Left cardiac atrium (tissue), 4 donors: ENCODE measurements at regions not wholly inside any gene's neighbourhood (a gene's known extent, or its start where the extent isn't known, plus 50 kb on each side); places are given as distances from the start of the nearest gene placed in this dataset.
"Not testable (repeated sequence)": the region's sequence is repeated elsewhere in the genome, so short reads cannot be mapped to it uniquely, and the experiment has no call there.

ENCODE experiments used
- ATAC-seq, 2 donors: fragments of 200-7000 bp; cut with Tn5 transposase; one replicate each; pipeline ENCODE4 v1.9.1; 2020; ENCODE audit warnings: mild to moderate bottlenecking in 2 of 2, moderate library complexity in 2 of 2
- DNase-seq: peaks from one replicate; pipeline ENCODE4 v3.0.0-alpha.2; 2020
- intact Hi-C, 2 donors: fragments of 100-400 bp; cut with DNase I; formaldehyde crosslinking; loops; one replicate each; pipeline versions ENCODE4 v1.14.1 to v1.15.1; 2022 to 2023
- donor health status: DM: no; HTN: yes; CAD: no.
- donor health status: DM: no; HTN: yes; CAD: no; lungs with severe emphysema.
- donor health status: DM: yes; HTN: yes; CAD: no.
- donor health status: Dilated cardiomyopathy.

GRCh38 chr2:47297767-47298425 lies 71.2 kb upstream of the EPCAM start:
- DNase-seq, result no peak
- ATAC-seq, result no peak
- intact Hi-C loops, result no loop called here

- DNase-seq, result no peak
- intact Hi-C loops, result no loop called here
- ATAC-seq, result no peak
Observed at GRCh38 chr2:47295981-47296635, 73.0 kb upstream of the EPCAM start.

GRCh38 chr2:47295131-47295980 lies 73.8 kb upstream of the EPCAM start:
- DNase-seq (no peak), ATAC-seq (no peak)
- intact Hi-C loops, result no loop called here

GRCh38 chr2:47293976-47294375 lies 75.1 kb upstream of the EPCAM start:
- DNase-seq (no peak), ATAC-seq (no peak)
- intact Hi-C loops, result no loop called here

GRCh38 chr2:47288864-47289263 lies 80.2 kb upstream of the EPCAM start:
- intact Hi-C loops, result no loop called here
- DNase-seq (no peak), ATAC-seq (peak in 1 of 2 donors; percentile 76)

GRCh38 chr2:47283659-47284058 lies 85.5 kb upstream of the EPCAM start:
- DNase-seq (no peak), ATAC-seq (no peak)
- intact Hi-C loops, result no loop called here

- ATAC-seq (no peak), DNase-seq (no peak)
- intact Hi-C loops, result no loop called here
Observed at GRCh38 chr2:47282621-47283272, 86.4 kb upstream of the EPCAM start.

GRCh38 chr2:47279525-47279924 lies 89.6 kb upstream of the EPCAM start:
- DNase-seq, intact Hi-C loops, ATAC-seq: not testable (repeated sequence)

GRCh38 chr2:47277987-47278386 lies 91.1 kb upstream of the EPCAM start:
- no peak for DNase-seq
- ATAC-seq, result no peak
- intact Hi-C loops, result no loop called here

GRCh38 chr2:47277187-47277586 lies 91.9 kb upstream of the EPCAM start:
- DNase-seq (no peak), ATAC-seq (no peak)
- intact Hi-C loops, result no loop called here

GRCh38 chr2:47276061-47276460 lies 93.0 kb upstream of the EPCAM start:
- DNase-seq (no peak), ATAC-seq (no peak)
- intact Hi-C loops, result no loop called here

GRCh38 chr2:47274054-47274782 lies 94.9 kb upstream of the EPCAM start:
- DNase-seq (no peak), ATAC-seq (no peak)
- intact Hi-C loops, result no loop called here

- intact Hi-C loops, result no loop called here
- DNase-seq (no peak), ATAC-seq (no peak)
Observed at GRCh38 chr2:47272905-47273758, 96.0 kb upstream of the EPCAM start.

- DNase-seq, result peak; percentile 79
- peak; percentile 81 for ATAC-seq
- intact Hi-C loops, result no loop called here
Observed at GRCh38 chr2:47272031-47272864, 95.9 kb upstream of the CALM2 start.

GRCh38 chr2:47271054-47272000 lies 95.0 kb upstream of the CALM2 start:
- ATAC-seq (no peak), DNase-seq (no peak)
- intact Hi-C loops, result no loop called here

- ATAC-seq (no peak), DNase-seq (peak; percentile 48)
- intact Hi-C loops, result no loop called here
Observed at GRCh38 chr2:47270421-47270820, 94.1 kb upstream of the CALM2 start.
